ENCODE measurements at regions not wholly inside any gene's neighbourhood (a gene's known extent, or its start where the extent isn't known, plus 50 kb on each side); places are given as distances from the start of the nearest gene placed in this dataset.
"Not testable (repeated sequence)": the region's sequence is repeated elsewhere in the genome, so short reads cannot be mapped to it uniquely, and the experiment has no call there.

DNA sequence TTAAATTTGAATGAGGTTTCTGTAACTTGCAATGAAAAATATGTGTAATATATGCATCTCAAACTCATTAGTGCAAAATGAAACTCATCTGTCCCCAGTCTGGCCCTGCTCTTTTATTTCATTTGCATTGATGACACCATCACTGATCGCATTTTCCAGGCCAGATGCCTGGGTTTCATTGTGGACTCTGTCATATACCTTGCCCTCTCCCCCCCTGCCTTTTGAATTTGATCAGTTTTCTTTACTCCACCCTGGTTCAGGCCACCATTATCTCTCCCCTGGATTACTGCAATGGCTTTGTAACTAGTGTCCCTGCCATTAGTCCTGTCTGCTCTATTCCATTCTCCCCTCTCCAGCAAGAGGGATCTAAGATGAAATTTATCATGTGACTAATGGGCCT is 360.6 kb upstream of the C11orf87 start:
- WGBS (ENCODE audit: insufficient coverage): 81% methylated on average over 1 of the region's 1 CpG

DNA sequence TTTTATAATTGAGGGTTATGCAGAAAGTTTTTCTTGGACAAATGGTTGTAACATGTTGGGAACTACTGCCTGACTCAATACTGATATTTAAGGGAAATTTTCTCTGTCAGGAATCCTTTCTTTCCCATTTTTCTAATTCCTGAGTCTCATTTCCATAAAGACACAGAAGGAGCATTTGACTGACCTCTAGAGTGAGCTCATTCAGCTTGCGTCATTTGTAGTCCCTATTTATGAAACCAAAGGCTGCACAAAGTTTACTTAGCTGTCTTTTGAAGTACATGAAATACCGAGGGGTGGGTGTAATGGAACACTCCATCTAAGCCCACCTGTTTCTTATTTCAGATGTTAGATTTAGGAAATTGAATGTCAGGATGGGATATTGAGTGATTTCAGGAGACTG is 359.5 kb upstream of the C11orf87 start:
- H3K27me3 ChIP-seq (ENCODE audit: control insufficient read depth, insufficient read depth, low read length): no peaks in the 10 kb centered on the region
- no peak overlapping the region for H3K4me3 ChIP-seq (ENCODE audit: low read length)
- H3K27ac Mint-ChIP-seq: no peak overlapping the region
- intact Hi-C loops (cut with micrococcal nuclease): no loop called here
- H3K36me3 ChIP-seq (ENCODE audit: control insufficient read depth, insufficient read depth, low read length): no peaks in the 10 kb centered on the region
- H3K4me3 Mint-ChIP-seq: no peak overlapping the region
- no peaks in the 10 kb centered on the region for H3K9me3 ChIP-seq (ENCODE audit: control insufficient read depth, insufficient read depth, low read length)
- no peak for DNase-seq
- 95% methylated on average over 2 of the region's 2 CpGs for WGBS (ENCODE audit: insufficient coverage)
- peaks cover 9 to 23% of the 10 kb centered on the region in 2 donors for H3K27me3 Mint-ChIP-seq (ENCODE audit: low read depth in 2 of 2)
- H3K36me3 Mint-ChIP-seq: no peaks in the 10 kb centered on the region
- ATAC-seq: no peak
- H3K4me1 ChIP-seq (ENCODE audit: control insufficient read depth, insufficient read depth, low read length): peaks cover 10% of the 10 kb centered on the region
- H3K9me3 Mint-ChIP-seq: no peaks in the 10 kb centered on the region
- no peak overlapping the region for H3K27ac ChIP-seq (ENCODE audit: low read length)
- TF ChIP-seq CTCF (IDR thresholded peaks at IDR 0.05): no peak
- H3K4me1 Mint-ChIP-seq: peaks cover 22 to 27% of the 10 kb centered on the region in 2 donors

More for the DNA sequence above, 360.6 kb upstream of the C11orf87 start:
- no peak for DNase-seq
- Mint-ChIP-seq H3K4me3 (no peak overlapping the region), H3K36me3 (no peaks in the 10 kb centered on the region), H3K27me3 (ENCODE audit: low read depth in 2 of 2) (peaks cover 9 to 23% of the 10 kb centered on the region in 2 donors), H3K9me3 (no peaks in the 10 kb centered on the region), H3K27ac (no peak overlapping the region), H3K4me1 (peaks cover 22 to 24% of the 10 kb centered on the region in 2 donors)
- H3K36me3 ChIP-seq (ENCODE audit: control insufficient read depth, insufficient read depth, low read length): no peaks in the 10 kb centered on the region
- intact Hi-C loops (cut with micrococcal nuclease): no loop called here
- no peak for ATAC-seq
- no peak for TF ChIP-seq CTCF (IDR thresholded peaks at IDR 0.05)
- no peak overlapping the region for H3K4me3 ChIP-seq (ENCODE audit: low read length)
- no peak overlapping the region for H3K27ac ChIP-seq (ENCODE audit: low read length)
- H3K9me3 ChIP-seq (ENCODE audit: control insufficient read depth, insufficient read depth, low read length): no peaks in the 10 kb centered on the region
- peaks cover 10% of the 10 kb centered on the region for H3K4me1 ChIP-seq (ENCODE audit: control insufficient read depth, insufficient read depth, low read length)
- H3K27me3 ChIP-seq (ENCODE audit: control insufficient read depth, insufficient read depth, low read length): no peaks in the 10 kb centered on the region

DNA sequence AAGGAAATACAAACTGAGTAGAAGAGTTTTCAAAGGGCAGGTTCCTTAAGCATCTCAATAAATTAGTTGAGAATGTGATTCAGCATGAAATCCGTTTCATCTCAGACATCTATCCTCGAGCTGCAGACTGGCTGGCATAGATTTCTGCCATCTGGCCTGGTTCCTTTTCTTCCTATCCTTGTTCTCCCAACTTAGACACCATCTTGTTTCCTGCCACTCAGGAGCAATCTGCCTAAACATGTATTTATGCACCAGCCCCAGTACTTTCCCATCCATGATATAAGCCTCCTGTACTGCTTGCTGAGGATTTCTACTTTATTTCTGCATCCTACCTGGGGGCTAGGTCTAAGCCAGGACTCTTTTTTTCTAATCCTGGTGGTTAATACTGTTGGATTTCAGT is 359.1 kb upstream of the C11orf87 start:
- Histone ChIP-seq H3K9me3 (ENCODE audit: control insufficient read depth, insufficient read depth, low read length) (no peaks in the 10 kb centered on the region), H3K4me1 (ENCODE audit: control insufficient read depth, insufficient read depth, low read length) (peaks cover 10% of the 10 kb centered on the region), H3K27ac (ENCODE audit: low read length) (no peak overlapping the region), H3K36me3 (ENCODE audit: control insufficient read depth, insufficient read depth, low read length) (no peaks in the 10 kb centered on the region), H3K4me3 (ENCODE audit: low read length) (no peak overlapping the region), H3K27me3 (ENCODE audit: control insufficient read depth, insufficient read depth, low read length) (no peaks in the 10 kb centered on the region)
- Mint-ChIP-seq H3K27ac (no peak overlapping the region), H3K4me3 (no peak overlapping the region), H3K36me3 (no peaks in the 10 kb centered on the region), H3K4me1 (peaks cover 24 to 31% of the 10 kb centered on the region in 2 donors), H3K27me3 (ENCODE audit: low read depth in 2 of 2) (peaks cover 9 to 22% of the 10 kb centered on the region in 2 donors), H3K9me3 (no peaks in the 10 kb centered on the region)
- intact Hi-C loops (cut with micrococcal nuclease): no loop called here
- no peak for DNase-seq
- WGBS (ENCODE audit: insufficient coverage): 71% methylated on average over 2 of the region's 2 CpGs
- no peak for TF ChIP-seq CTCF (IDR thresholded peaks at IDR 0.05)
- ATAC-seq: no peak

DNA sequence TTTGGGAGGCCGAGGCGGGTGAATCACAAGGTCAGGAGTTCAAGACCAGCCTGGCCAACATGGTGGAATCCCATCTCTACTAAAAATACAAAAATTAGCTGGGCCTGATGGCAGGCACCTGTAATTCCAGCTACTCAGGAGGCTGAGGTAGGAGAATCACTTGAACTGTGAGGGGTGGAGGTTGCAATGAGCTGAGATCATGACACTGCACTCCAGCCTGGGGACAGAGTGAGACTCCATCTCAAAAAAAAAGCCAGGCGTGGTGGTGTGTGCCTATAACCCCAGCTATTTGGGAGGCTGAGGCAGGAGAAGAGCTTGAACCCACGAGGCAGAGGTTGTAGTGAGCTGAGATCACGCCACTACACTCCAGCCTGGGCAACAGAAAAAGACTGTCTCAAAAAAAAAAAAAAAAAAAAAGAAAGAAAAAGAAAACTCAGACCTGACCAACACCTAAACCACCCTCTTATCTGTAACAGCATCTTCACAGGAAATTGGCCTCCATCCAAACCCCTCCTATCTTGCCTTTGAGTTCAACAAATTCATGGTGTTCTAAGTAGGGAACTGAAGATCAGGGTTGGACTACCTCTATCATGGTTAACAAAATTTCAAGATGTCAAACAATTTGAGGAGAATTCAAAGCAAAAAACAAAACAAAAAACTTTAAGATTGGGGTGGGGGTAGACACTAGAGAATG is 357.2 kb upstream of the C11orf87 start:
- intact Hi-C loops (cut with micrococcal nuclease); H3K27me3 ChIP-seq (ENCODE audit: control insufficient read depth, insufficient read depth, low read length); H3K27me3 Mint-ChIP-seq (ENCODE audit: low read depth in 2 of 2); H3K36me3 ChIP-seq (ENCODE audit: control insufficient read depth, insufficient read depth, low read length); H3K9me3 ChIP-seq (ENCODE audit: control insufficient read depth, insufficient read depth, low read length); H3K27ac ChIP-seq (ENCODE audit: low read length); H3K4me3 ChIP-seq (ENCODE audit: low read length); H3K36me3 Mint-ChIP-seq; H3K9me3 Mint-ChIP-seq: not testable (repeated sequence)
- Mint-ChIP-seq H3K4me1 (peaks cover 35 to 36% of the 10 kb centered on the region in 2 donors), H3K4me3 (peak overlapping the region; percentile 56), H3K27ac (peak overlapping the region in 1 of 2 donors; percentile 12)
- ATAC-seq: peak; percentile 72 to 83 (median 73)
- WGBS (ENCODE audit: insufficient coverage): 75% methylated on average over 3 of the region's 5 CpGs
- H3K4me1 ChIP-seq (ENCODE audit: control insufficient read depth, insufficient read depth, low read length): peaks cover 10% of the 10 kb centered on the region
- DNase-seq: peak in 1 of 2 donors; percentile 63

All from natural killer cell (primary cell).